DMS153 treated with DMSO at 0.1 percent for 48 hours (cell line): ENCODE measurements at regions not wholly inside any gene's neighbourhood (a gene's known extent, or its start where the extent isn't known, plus 50 kb on each side); places are given as distances from the start of the nearest gene placed in this dataset.

Experiments used
- DNase-seq: peaks from one replicate; lab custom pipeline; 2025; ENCODE audit not compliant: unreplicated experiment; lab: John Stamatoyannopoulos, UW

DNA sequence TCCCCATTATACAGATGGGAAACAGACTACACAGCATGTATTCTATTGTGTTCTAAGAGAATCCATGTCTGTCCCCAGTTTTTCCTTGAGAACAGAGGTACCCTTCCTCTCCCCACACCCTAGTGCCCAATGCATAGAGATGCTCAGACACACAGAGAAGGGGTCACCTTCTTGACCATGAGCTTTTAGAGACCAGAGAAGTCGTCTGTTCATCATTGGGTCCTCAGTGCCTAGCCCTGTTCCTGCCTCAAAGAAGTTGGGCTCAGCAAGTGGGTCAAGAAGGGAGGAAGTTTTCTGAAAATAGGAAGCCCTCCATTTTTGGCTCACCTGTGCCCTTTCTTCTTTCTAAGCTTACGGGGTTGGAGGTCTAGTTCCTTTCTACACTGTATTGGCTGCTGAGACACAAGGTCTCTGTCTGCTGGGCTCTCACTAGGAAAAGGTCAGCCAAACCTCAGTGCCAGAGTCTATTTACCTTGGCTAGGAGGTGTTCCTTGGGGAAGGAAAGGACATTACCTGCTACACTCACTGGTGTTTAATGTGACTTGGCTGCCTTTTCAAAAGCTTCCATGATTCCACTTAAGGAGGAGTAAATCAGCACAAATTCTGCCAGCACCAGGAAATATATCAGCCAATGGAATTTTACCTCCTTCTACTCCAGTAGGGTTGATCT is 198.5 kb upstream of the PWP1 start:
- no peak for DNase-seq

DNA sequence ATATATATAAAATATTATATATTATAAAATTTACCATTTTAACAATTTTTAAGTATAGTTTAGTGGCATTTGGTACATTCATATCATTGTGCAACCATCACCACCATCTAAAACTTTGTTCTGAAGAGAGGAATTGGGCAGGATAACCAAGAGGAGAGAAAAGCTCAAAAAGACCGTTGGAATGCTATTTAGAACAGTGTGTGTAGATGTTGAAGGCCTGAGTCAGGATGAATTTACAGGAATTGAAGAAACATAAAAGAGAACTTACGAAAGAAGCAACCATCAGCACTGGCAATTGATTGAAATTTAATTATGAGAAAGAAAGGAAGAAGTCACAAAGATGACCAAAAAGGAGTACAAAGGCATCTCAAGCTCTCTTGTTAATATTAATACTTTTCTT is 196.9 kb upstream of the PWP1 start:
- DNase-seq, result no peak

DNA sequence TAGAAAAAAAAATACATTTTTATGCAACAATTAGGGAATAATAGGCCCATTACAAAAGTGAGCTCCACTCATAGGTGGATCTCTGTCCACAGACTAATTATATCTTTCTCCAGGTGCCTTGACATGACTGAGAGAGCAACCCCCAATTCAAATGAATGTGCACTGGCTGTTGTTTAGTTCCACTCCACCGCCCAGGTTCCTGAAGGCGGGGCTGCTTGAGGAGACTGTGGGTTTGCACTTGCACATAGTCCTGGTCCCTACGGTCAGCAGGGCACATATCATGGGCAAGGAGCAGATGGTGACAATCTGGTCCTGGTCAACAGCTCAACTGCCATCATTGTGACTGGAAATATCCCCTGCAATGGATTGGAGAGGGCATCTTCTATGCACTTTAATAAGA is 195.6 kb upstream of the PWP1 start:
- no peak for DNase-seq

DNA sequence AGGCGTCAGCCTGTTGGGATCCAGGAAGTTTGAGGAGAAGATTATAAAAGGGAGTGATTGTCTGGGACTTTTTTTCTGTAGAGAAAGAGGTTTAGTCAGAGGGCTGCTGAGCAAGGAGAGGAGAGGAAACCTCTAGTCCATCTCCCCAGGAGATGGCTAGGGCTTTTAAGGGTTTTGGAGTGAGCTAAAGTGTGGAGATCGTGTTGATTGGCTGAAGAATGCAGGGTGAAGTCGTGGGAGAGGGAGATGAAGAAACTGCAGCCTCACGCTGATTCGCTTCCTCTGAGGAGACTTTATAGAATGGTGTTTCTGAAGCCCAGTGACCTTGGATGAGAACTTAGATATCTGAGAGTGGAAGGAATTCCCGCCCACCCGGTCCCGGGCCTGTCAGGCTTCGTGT is 193.7 kb upstream of the PWP1 start:
- DNase-seq, result no peak

DNA sequence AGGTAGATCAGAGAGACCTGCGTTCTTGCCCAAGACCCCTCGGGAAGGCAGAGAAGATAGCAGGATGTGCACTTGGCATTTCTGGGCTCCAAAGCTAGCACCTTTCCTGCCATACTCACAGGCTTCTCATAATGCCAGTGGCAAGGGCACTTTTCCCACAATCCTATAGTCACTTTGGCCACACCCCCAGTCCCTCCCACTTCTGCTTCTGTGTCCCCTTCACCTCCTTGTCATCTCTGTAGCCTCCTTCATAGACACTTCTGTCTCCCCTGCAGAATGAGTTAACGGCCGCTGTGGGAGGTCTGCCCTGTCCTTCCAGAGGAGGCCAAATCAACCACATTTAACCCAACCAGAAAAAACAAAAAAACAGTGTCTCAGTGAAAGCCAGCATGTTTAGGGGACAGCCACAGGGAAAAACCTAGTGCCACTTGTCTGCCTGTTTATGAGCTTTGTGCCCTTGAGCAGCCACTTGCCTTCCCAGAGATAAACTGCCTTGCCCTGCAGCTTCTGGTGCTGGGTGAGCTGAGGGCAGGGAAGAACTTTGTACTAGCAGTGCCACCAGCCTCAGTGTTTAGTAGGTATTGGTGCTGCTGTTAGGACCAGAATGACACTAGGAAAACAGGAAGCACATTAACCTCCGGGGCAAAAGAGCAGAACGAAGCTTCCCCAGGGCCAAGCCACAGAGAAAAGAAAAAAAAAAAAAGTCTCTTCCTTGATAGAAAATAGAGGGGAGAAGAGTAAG is 193.0 kb upstream of the PWP1 start:
- DNase-seq, result no peak

DNA sequence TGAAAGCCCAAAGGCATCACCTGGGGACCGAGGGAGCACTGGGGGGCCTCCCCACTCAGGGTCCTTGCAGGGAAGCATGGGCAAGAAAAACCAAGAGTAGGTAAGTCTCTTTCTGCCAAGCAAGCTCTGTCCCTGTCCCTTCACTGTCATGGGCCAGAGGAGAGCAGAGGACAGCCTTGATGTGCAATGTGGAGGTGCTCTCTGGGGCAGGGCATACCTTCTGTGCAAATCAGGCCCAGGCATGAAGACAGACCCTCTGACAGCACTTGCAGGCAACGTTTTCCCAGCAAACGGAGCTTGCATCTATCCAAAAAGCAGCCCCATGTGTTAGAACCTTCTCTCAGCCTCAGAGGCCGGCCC is 192.5 kb upstream of the PWP1 start:
- no peak for DNase-seq

DNA sequence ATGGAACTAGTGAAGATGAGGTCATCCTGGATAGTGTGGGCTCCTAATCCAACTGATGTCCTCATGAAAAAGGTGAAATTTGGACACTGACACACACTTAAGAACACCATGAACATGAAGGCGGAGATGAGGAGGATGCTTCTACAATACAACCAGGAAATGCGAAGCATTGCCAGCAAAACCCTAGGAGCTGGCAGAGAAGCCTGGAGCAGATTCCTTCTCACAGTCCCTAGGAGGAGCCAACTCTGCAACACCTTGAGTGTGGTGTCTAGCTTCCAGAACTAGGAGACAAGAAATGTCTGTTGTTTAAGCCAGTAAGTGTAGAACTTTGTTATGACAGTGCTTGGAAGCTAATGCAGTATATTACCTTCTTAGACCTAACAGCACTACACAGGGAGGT is 191.9 kb upstream of the PWP1 start:
- DNase-seq, result no peak

DNA sequence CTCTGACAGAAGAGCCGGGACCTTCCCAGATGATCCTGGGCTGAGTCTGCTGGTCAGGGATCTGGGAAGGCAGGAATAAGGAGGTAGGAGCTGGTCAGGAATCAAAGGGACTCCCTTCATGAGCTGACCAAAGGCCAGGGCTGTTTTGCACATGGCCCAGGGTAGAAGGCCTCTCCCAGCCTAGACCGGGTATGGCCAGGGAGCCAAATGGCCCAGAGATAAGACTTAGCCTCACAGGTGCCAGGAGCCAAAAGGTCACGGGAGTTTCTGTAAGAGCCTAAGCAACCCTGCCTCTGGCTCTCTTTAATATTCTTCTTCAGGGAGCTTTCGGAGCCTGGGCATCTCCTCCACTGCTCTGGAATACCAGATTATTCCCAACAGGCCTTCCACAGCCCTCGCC is 191.3 kb upstream of the PWP1 start:
- DNase-seq, result no peak

DNA sequence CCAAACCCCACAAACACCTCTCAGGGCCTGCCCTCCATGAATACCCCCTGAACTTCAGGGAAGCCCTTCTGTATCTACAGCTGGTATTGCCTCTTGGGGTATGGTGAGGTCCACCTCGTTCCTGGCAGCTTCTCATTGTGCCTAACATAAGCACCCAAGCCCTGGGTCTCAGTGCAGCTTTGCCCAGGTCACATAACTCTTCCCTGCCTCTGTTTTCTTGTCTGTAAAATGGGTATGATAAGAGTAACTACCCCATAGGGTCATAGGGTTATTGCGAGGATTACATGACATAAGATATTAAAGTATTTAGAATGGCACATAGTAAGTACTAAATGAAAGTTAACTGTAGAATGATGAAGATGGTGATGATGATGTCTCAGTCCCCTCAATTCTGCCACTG is 190.0 kb upstream of the PWP1 start:
- DNase-seq, result no peak

DNA sequence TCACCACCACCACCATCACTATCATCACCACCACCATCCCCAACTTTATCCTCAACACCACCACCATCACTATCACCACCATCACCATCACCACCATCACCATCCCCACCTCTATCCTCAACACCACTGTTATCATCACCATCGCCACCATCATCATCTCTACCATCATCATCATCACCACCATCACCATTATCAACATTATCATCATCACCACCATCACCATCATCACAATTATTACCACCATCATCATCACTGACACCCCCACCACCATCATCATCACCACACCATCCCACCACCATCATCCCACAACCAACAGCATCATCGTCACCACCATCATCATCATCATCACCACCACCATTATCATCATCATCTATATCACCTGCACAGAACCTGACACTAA is 188.4 kb upstream of the PWP1 start:
- DNase-seq, result no peak

DNA sequence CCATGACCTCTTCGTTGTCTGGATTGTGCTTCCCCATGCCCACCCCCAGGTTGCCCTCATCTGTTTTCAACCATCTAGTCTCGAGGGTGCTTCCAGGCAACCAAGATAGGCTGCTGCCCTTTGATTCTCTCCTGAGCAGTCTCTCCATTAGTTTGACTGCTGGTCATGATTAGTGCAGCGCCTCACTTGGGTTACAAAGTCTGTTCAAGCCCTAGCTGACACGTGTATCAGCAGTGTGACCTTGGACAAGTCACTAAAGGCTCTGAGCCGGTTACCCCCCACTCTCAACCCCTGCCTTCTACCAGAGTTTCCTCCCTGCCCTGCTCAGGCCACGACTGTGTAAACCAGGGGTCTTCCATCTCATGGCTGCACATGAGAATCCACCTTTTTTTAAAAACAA is 185.3 kb upstream of the PWP1 start:
- no peak for DNase-seq

DNA sequence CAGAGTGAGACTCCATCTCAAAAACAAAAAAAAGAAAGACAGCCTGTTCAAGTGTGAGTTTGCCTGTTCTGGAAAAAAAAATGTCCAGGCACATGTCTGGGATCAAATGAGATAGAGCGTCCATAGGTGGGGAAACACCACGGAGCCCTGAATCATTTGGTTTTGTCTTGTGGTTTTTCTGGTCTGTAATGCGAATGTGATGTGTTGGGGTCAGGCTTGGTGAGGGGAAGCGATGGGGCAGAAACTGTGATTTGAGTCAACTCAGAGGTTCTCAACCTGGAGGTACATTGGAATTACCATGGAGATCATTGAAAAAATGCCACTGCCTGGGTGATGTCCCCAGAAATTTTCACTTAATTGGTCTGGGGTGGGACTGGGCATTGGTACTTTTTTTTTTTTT is 183.9 kb upstream of the PWP1 start:
- no peak for DNase-seq

DNA sequence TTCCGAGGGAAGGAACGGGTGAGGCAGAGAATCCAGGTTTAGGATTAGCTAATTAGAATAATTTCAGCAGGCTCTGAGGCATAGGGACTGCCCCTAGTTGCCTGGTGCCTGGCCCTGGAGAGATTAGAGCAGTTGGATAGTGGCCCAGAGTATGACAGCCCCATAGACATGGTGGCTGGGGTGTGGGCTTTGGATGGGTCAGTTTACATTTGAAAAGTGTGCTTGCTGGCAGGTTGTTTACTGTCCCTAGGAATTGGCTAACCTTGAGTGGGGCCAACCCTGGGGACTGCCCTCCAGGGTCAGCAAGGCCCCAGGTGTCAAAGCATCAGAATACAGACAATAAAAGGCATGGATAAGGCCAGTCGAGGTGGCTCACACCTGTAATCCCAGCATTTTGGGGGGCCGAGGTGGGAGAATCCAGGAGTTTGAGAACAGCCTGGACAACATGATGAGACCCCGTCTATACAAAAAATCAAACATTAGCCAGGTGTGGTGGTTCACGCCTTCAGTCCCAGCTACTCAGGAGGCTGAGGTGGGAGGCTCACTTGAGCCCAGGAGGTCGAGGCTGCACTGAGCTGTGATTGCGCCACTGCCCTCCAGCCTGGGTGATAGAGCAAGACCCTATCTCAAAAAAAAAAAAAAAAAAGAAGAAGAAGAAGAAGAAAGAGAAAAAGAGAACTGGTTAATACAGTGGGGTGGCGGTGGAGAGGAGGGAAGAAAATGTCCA is 182.3 kb upstream of the PWP1 start:
- no peak for DNase-seq

DNA sequence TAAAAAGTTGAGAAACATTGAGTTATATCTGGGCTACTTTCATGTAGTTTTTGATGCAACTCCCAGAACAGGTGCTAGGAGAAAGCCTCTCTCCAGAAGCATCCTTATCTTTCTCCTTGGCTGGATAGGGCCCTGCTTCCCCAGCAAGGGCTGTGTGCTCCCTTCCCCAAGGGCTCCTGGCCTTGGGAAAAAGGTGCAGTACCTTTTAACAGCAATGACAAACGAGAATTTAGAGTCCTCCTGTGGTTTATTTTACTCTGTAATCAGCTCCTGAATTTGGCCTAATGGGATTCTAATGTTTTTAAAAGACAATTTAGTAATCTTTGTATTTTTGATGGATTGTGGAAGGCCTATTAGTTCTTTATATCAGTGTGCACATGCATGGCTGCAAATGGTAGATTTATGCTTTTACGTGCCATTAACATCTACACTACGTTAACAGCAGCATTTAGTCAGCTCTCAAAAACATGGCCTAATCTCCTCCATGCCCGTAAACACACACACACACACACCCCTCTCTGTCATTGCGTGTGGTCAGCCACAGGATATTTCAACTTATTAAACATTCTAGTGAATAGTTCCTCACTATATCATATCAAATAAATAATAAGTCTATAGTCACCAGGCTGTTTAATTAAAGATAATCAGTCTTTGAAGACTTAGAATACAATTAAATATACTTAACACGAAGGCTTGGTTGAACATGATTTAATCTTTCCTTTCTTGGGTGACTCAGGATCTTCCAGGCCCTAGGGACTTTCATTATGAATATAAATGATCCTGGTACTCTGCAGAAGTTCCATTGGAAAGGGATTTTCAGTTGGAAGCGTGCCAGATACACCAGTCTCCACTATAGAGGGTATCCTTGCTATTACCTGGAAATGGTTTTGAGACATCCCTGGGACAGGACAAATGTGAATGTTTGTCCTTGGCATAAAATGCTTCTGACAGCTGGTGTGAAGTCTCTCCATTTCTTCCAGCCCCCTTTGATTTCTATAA is 181.4 kb upstream of the PWP1 start:
- DNase-seq, result no peak

DNA sequence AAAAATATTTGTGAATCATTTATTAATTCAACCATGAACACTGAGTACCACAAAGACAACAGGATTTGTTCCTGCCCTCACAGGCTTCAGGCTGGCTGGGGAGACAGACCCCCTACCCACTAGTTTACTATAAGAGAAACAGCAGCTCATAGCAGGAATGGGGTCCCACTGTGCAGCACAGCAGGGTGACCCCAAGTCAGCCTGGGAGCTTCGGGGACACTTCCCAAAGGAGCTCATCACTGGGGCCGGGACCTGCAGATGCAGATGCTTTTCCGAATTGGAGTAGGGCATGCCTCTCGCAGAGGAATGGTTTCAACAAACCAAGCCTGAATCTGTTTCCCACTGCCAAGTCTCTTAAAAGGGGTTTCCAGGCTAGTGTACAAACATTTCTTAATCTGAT is 176.2 kb upstream of the PWP1 start:
- no peak for DNase-seq

DNA sequence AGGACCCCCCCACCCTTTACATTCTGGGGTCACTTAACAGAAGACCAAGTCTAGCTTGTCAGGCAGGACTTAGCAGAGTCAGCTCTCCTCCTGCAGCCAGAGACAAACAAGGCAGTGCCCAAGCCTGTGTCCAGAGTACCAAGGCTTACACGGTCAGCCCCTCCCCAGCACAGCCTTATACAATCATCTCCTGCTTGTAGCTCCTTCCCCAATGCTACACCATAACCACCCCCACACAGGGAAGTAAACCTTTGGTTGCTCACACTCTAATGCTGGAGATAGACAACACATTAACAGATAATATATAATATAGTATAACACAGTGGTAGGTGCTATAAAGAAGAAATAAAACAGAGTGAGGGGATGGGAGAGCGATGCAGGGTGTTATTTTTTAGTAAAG is 175.4 kb upstream of the PWP1 start:
- DNase-seq, result no peak

DNA sequence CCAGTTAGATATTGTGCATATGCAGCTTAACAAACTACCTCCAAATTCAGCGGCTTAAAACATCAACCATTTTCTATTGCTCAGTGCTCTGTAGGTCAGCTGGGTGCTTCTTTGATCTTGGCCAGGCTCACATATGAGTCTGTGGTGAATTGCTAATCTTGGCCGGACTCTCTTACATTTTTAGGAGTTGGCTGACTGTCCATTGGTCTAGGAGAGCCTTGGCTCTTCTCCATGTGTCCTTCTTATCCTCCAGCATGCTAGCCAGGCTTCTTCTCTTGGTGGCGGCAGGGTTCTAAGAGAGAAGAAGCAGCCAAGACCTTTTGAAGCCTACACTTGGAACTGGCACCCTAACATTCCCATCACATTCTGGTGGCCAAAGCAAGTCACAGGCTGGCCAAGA is 174.3 kb upstream of the PWP1 start:
- no peak for DNase-seq

DNA sequence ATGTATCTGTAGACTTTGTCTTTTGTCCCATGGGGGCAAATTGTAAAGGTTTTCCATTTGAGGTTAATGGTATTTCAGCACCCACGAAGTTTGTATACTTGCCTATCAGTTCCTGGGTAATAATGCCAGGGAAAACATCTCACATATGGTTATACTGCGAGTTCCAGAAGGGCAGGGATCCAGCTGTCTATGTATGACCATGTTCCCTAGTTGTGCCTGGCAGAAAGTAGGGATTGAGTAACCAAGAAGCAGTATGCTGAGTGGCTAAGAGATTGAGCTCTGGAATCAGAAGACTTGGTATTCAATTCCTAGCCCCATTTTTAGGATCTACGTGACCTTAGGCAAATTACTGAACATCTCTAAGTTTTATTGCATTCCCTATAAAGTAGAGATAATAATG is 173.2 kb upstream of the PWP1 start:
- DNase-seq, result no peak

DNA sequence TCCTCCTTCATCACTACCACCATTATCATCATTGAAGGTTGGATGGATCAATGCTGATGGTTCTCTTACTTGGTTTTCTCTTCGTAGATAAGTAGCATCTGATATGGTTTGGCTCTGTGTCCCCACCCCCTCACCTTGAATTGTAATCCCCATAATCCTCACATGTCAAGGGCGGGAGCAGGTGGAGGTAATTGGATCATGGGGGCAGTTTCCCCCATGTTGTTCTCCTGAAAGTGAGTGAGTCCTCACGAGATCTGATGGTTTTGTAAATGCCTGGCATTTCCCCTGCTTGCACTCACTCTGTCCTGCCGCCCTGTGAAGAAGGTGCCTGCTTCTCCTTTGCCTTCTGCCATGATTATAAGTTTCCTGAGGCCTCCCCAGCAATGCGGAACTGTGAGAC is 172.4 kb upstream of the PWP1 start:
- DNase-seq, result no peak

DNA sequence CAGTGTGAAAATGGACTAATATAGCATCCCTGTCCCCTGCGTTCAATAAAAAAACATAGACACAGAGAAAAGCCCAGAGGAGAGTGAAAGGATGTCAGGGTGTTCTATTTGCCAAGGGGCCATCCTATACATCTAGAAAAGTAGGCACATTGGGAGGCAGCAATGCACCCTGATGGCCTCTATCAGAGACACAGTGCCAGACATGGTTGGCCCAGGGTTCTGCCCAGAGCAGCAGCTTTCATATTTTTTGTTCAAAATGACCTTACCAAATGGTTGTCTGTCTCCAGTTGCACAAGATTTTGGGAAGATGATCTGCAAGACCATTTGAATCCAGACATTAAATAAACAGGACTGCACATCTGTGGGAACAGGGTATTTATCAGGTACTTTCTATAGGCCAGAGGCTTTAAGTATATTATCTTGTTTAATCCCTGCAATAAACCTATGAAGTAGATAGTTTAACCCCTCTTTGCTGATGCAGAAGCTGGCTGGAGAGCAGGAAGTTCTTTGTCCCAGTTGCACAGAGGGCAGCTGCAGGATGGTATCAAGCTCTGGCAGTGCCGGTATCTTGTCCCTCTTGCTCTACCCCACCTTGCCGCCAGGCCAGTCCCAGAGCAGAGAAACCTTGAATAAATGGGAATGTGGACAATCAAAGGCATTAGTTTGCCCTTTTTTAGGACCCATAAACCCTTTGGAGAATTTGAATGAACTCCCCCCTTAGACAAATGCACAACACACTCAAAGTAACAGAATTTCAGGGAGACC is 171.8 kb upstream of the PWP1 start:
- DNase-seq, result peak; percentile 21
